ENCODE measurements at regions not wholly inside any gene's neighbourhood (a gene's known extent, or its start where the extent isn't known, plus 50 kb on each side); places are given as distances from the start of the nearest gene placed in this dataset.
"Not testable (repeated sequence)": the region's sequence is repeated elsewhere in the genome, so short reads cannot be mapped to it uniquely, and the experiment has no call there.

DNA sequence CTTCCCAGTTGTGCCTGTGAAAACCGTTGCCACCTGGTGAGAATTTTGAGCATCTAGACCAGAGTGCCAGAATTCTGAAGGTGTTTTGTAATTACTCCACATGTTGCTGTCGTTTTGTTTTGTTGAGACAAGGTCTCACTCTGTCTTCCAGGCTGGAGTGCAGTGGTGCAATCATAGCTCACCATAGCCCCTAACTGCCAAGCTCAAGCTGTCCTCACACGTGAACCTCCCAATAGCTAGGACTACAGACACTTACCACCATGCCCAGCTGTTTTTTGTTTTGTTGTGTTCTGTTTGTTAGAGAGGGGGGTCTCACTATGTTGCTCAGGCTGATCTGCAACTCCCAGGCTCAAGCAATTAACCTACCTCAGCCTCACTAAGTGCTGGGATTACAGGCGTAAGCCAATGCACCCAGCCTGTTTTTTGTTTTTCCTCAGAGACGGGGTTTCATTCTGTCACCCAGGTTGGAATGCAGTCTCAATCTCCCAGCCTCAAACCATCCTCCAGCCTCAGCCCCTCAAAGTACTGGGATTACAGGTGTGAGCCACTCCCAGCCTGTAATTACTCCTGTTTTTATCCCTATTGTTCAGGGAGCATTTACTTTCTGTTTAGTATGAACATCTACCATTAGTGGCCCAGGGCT lies 121.1 kb upstream of the DMRT1 start:
- TF ChIP-seq, protein P1, sequence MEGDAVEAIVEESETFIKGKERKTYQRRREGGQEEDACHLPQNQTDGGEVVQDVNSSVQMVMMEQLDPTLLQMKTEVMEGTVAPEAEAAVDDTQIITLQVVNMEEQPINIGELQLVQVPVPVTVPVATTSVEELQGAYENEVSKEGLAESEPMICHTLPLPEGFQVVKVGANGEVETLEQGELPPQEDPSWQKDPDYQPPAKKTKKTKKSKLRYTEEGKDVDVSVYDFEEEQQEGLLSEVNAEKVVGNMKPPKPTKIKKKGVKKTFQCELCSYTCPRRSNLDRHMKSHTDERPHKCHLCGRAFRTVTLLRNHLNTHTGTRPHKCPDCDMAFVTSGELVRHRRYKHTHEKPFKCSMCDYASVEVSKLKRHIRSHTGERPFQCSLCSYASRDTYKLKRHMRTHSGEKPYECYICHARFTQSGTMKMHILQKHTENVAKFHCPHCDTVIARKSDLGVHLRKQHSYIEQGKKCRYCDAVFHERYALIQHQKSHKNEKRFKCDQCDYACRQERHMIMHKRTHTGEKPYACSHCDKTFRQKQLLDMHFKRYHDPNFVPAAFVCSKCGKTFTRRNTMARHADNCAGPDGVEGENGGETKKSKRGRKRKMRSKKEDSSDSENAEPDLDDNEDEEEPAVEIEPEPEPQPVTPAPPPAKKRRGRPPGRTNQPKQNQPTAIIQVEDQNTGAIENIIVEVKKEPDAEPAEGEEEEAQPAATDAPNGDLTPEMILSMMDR (IDR thresholded peaks at IDR 0.05) = no peak
- Histone ChIP-seq H3K4me1 (ENCODE audit: low read depth) (peaks cover 2% of the 10 kb centered on the region), H3K36me3 (ENCODE audit: low read depth) (no peaks in the 10 kb centered on the region), H3K4me3 (no peak overlapping the region), H3K9me3 (no peaks in the 10 kb centered on the region)
- ATAC-seq = peak; percentile 11
- intact Hi-C loops (cut with DNase I, micrococcal nuclease) = no loop called here
- DNase-seq = no peak

DNA sequence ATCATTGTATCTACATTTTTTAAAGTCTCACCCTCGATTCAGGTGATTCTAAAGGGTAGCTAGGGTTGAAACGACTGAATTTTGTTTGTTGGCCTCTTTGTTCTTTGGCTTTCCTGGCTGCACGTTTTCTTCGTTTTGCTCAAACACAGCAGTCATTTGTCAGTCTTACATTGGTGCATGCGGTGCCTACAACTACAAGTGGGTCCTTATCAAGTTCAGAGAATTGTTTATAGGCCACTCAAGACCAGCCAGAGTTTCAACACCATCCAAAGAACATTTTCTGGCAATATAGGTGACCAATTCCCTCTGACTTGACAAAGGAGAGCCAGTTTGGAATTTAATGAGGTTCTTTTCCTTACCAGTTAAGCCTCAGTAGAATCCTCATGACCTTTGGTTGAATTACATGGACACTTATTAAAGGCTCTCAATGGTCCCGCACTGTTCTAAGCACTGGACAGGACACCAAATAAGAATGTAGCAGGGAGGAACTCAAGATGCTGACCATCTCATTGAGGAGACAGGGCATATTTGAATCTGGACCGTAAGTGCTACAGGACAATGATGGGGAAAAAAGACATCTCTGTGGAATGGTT lies 119.0 kb upstream of the DMRT1 start:
- Histone ChIP-seq H3K4me3 (no peak overlapping the region), H3K36me3 (ENCODE audit: low read depth) (no peaks in the 10 kb centered on the region), H3K4me1 (ENCODE audit: low read depth) (peaks cover 2% of the 10 kb centered on the region), H3K9me3 (no peaks in the 10 kb centered on the region)
- TF ChIP-seq, protein P1 (IDR thresholded peaks at IDR 0.05) = no peak
- DNase-seq (no peak), ATAC-seq (no peak)
- intact Hi-C loops (cut with DNase I, micrococcal nuclease) = no loop called here

DNA sequence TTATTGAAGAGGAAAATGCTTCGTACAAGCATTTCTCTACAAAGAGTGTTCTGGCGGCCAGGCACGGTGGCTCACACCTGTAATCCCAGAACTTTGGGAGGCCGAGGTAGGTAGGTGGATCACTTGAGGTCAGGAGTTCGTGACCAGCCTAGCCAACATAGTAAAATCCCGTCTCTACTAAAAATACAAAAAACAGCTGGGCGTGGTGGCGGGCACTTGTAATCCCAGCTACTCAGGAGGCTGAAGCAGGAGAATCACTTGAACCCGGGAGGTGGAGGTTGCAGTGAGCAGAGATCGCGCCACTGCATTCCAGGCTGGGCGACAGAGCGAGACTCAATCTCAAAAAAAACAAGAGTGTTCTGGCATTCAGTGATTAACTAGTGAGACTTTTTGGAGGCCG lies 117.0 kb upstream of the DMRT1 start:
- intact Hi-C loops (cut with DNase I, micrococcal nuclease); H3K9me3 ChIP-seq; H3K4me1 ChIP-seq (ENCODE audit: low read depth); DNase-seq; ATAC-seq; H3K4me3 ChIP-seq; H3K36me3 ChIP-seq (ENCODE audit: low read depth): not testable (repeated sequence)

DNA sequence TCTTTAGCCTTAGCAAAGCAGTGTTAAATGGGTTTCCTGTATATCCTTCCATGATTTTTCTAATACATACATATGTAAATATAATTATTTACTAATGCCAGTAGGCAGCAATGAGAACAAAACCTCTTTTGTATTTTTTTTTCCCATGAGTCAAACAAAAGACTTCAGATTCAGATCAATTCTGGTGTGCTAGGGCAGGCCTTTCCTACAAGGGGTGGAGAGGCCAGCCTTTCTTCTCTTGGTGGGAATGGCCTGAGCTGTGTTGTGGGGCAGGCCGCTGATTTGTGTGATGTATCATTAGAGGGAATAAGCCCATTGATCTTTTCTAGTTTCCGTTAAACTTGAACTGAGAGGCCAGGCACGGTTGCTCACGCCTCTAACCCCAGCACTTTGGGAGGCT lies 115.5 kb upstream of the DMRT1 start:
- no peak for DNase-seq
- Histone ChIP-seq H3K36me3 (ENCODE audit: low read depth) (no peaks in the 10 kb centered on the region), H3K9me3 (no peaks in the 10 kb centered on the region), H3K4me1 (ENCODE audit: low read depth) (no peaks in the 10 kb centered on the region), H3K4me3 (no peak overlapping the region)
- intact Hi-C loops (cut with DNase I, micrococcal nuclease) = no loop called here
- no peak for ATAC-seq
- TF ChIP-seq, protein P1 (IDR thresholded peaks at IDR 0.05) = no peak

DNA sequence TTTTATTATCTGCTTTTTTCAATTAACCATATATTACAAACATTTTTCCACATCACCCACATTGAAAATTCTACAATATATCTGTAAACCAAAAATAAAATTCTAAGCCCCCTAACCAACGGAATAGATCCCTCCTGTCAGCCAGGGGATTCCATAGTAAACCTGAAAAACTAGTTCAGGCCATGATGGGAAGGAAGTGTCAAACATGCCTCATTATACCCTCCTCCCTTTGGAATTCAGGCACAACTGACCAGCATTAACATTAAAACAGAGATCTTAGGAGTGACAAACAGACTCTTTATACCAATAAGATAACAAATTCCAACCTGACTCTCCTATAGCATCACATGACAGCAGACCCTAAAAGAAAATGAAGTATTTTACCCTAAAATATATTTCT lies 113.7 kb upstream of the DMRT1 start:
- Histone ChIP-seq H3K9me3 (no peaks in the 10 kb centered on the region), H3K4me1 (ENCODE audit: low read depth) (no peaks in the 10 kb centered on the region), H3K36me3 (ENCODE audit: low read depth) (no peaks in the 10 kb centered on the region), H3K4me3 (no peak overlapping the region)
- DNase-seq (no peak), ATAC-seq (no peak)
- TF ChIP-seq, protein P1 (IDR thresholded peaks at IDR 0.05) = no peak
- intact Hi-C loops (cut with DNase I, micrococcal nuclease) = no loop called here

DNA sequence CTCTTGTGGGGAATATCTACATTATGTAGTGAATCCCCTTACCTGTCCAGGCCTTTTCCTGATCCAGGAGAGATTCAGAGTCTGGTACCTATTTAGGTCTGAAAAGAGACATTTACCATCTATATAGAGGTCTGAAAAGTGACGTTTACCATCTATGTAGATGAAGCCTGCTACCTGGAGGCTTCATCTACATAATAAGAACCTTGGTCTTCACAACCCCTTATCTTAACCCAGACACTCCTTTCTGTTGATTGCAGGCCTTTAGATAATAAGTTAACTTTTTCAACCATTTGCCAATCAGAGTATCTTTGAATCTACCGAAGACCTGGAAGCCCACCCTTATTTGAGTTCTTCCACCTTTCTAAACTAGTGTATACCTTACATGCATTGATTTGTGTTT lies 113.0 kb upstream of the DMRT1 start:
- ATAC-seq (no peak), DNase-seq (no peak)
- Histone ChIP-seq H3K4me1 (ENCODE audit: low read depth) (no peaks in the 10 kb centered on the region), H3K9me3 (no peaks in the 10 kb centered on the region), H3K36me3 (ENCODE audit: low read depth) (no peaks in the 10 kb centered on the region), H3K4me3 (no peak overlapping the region)
- intact Hi-C loops (cut with DNase I, micrococcal nuclease) = no loop called here
- TF ChIP-seq, protein P1 (IDR thresholded peaks at IDR 0.05) = no peak
